Spleen (tissue), 7 donors: ENCODE measurements at regions not wholly inside any gene's neighbourhood (a gene's known extent, or its start where the extent isn't known, plus 50 kb on each side); places are given as distances from the start of the nearest gene placed in this dataset.

ENCODE experiments used
- CTCF ChIP-seq, 11 experiments: fragments of 200-600 bp in 7 of 11; fragments of 450-650 bp in 4 of 11; sonication (generic) in 4 of 11; IDR thresholded peaks in 8 of 11; conservative IDR thresholded peaks in 3 of 11; 1 replicate in 7 of 11; 2 replicates in 4 of 11; pipeline versions ENCODE4 v1.4.0 to v1.8.0; 2016 to 2021; ENCODE audit warnings: antibody characterized with exemption in 11 of 11, inconsistent platforms in 4 of 11, mild to moderate bottlenecking in 1 of 11
- POLR2AphosphoS5 ChIP-seq, 3 donors: sonication (generic); formaldehyde crosslinking; IDR thresholded peaks; one replicate each; pipeline ENCODE4 v1.5.1; 2017; ENCODE audit warnings: antibody characterized with exemption in 3 of 3
- donor health status: DM: no; HTN: no; CAD: no; lungs with moderate emphysema.
- donor health status: DM: no; HTN: no; CAD: no.
- donor health status: DM: no; HTN: no; CAD: no.

- TF ChIP-seq CTCF (IDR thresholded peaks at IDR 0.05 in 8 of 11, conservative IDR thresholded peaks at IDR 0.05 in 3 of 11) (no peak), POLR2AphosphoS5 (IDR thresholded peaks at IDR 0.05) (no peak)
Observed at GRCh38 chr6:66265737-66266136, 558.7 kb upstream of the EYS start.
